ENCODE measurements at regions not wholly inside any gene's neighbourhood (a gene's known extent, or its start where the extent isn't known, plus 50 kb on each side); places are given as distances from the start of the nearest gene placed in this dataset.

DNA sequence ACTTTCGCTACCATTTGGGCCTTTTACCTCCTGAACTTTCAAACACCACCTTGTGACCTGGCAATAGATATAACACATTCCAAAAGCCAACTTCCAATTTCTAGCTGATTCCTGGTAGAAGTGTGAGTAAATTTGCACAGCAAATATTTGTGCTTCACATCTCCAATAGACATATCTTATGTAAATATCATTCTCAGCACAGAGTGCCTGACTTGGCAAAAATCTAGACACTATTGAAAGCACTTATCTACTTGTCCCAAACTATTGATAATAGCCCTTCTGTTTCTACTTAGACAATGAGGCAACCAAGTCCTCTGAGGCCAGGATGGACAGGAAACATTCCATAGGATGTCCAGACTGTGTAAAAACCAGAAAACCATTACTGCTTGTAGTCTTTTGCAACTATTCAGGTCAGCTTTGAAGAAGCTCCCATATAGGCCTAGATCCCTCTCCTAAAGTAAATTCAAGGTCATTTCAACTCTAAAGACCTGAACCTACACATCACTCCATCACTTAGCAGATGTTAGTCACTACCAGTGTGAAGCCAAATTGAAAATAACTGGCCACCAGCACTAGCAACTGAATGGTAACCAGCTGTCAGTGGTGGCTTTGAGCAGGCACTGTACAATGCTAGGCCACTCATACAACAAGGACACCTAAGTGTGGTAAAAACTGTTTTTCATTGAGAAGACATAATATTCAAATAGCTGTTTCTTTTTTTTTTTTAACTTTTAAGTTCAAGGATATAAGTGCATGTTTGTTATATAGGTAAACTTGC lies 95.3 kb upstream of the RSPO3 start:
- TF ChIP-seq, protein P1, sequence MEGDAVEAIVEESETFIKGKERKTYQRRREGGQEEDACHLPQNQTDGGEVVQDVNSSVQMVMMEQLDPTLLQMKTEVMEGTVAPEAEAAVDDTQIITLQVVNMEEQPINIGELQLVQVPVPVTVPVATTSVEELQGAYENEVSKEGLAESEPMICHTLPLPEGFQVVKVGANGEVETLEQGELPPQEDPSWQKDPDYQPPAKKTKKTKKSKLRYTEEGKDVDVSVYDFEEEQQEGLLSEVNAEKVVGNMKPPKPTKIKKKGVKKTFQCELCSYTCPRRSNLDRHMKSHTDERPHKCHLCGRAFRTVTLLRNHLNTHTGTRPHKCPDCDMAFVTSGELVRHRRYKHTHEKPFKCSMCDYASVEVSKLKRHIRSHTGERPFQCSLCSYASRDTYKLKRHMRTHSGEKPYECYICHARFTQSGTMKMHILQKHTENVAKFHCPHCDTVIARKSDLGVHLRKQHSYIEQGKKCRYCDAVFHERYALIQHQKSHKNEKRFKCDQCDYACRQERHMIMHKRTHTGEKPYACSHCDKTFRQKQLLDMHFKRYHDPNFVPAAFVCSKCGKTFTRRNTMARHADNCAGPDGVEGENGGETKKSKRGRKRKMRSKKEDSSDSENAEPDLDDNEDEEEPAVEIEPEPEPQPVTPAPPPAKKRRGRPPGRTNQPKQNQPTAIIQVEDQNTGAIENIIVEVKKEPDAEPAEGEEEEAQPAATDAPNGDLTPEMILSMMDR (IDR thresholded peaks at IDR 0.05; ENCODE audit: low read length), result no peak
- TF ChIP-seq EZH2 (optimal IDR thresholded peaks at IDR 0.05; ENCODE audit: low read depth, low read length), result no peak
- no peak for TF ChIP-seq EZH2phosphoT487 (IDR thresholded peaks at IDR 0.05; ENCODE audit: low read length)
